Type B pancreatic cell (in vitro differentiated cells): ENCODE measurements at regions not wholly inside any gene's neighbourhood (a gene's known extent, or its start where the extent isn't known, plus 50 kb on each side); places are given as distances from the start of the nearest gene placed in this dataset.

Experiments used
- DNase-seq: peaks from one replicate; pipeline ENCODE4 v3.0.0; 2021; ENCODE audit warnings: mixed read lengths; ENCODE audit not compliant: unreplicated experiment; ENCODE audit errors: extremely low spot score
- H3K27ac Mint-ChIP-seq: 2 replicates; pipeline ENCODE4 v1.8.0; 2021; ENCODE audit warnings: mild to moderate bottlenecking, mixed read lengths
- H3K27me3 Mint-ChIP-seq: 2 replicates; pipeline ENCODE4 v1.8.0; 2021; ENCODE audit warnings: mixed read lengths
- H3K36me3 Mint-ChIP-seq: 2 replicates; pipeline ENCODE4 v1.8.0; 2021; ENCODE audit warnings: mixed read lengths
- H3K4me1 Mint-ChIP-seq: one replicate; pipeline ENCODE4 v1.8.0; 2021; ENCODE audit warnings: mixed read lengths; ENCODE audit not compliant: unreplicated experiment
- H3K4me3 Mint-ChIP-seq: 2 replicates; pipeline ENCODE4 v1.8.0; 2021; ENCODE audit warnings: mild to moderate bottlenecking, mixed read lengths
- H3K9me3 Mint-ChIP-seq: 2 replicates; pipeline ENCODE4 v1.8.0; 2021; ENCODE audit warnings: mixed read lengths
- CTCF ChIP-seq: fragments of 200-600 bp; sonication (generic); conservative IDR thresholded peaks from 2 replicates; pipeline ENCODE4 v1.5.0; 2021; ENCODE audit warnings: antibody characterized with exemption, mild to moderate bottlenecking

DNA sequence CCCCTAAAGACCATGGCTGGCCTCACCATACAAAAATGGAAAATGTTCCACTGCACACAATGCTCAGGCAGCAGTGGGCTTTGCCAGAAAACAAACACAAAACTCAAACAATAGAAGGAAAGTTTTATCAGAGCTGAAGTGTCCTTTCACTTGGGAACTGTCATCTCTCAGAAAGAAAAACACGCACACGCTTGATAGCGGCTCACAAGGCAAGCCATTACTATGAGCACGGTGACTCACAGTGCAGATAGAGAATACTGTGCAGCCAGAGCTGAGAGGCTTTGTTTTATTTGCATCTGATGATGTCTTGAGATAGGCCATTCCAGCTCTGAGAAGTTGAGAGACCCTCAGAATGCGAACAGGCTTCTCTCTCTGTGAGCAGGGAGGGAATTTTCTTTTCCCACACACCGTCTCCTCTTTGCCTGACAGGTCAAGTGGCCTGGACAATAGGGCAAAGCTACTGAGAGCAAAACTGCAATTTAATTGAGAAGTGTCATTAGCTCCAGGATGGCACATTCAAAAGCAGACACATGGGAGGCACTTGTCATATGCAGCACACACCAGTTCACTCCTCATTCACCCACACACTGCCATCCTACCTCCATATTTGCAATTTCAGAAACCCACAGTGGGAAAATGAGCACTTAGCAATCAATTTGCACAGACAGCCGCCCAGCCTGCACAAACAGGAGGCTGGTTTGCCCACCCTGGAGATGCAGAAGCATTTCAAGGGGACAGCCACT, 236.6 kb downstream of the SS18 start:
- no peaks in the 10 kb centered on the region for H3K36me3 Mint-ChIP-seq
- H3K4me1 Mint-ChIP-seq, result peaks cover 13% of the 10 kb centered on the region
- no peaks in the 10 kb centered on the region for H3K9me3 Mint-ChIP-seq

GRCh38 chr18:25843791-25844190, 246.6 kb downstream of the SS18 start:
- no peak for DNase-seq
- Mint-ChIP-seq H3K36me3 (no peaks in the 10 kb centered on the region), H3K27ac (no peak overlapping the region), H3K4me3 (no peak overlapping the region), H3K9me3 (no peaks in the 10 kb centered on the region), H3K4me1 (no peaks in the 10 kb centered on the region), H3K27me3 (peaks cover 11% of the 10 kb centered on the region)
- TF ChIP-seq CTCF, result no peak

More for the DNA sequence above, 236.6 kb downstream of the SS18 start:
- Mint-ChIP-seq H3K4me3 (no peak overlapping the region), H3K27ac (no peak overlapping the region), H3K27me3 (no peaks in the 10 kb centered on the region)
- TF ChIP-seq CTCF, result no peak
- DNase-seq, result no peak

- no peaks in the 10 kb centered on the region for H3K4me1 Mint-ChIP-seq
- no peaks in the 10 kb centered on the region for H3K9me3 Mint-ChIP-seq
- DNase-seq, result no peak
- H3K27me3 Mint-ChIP-seq, result peaks cover 13% of the 10 kb centered on the region
- no peak for TF ChIP-seq CTCF
- H3K27ac Mint-ChIP-seq, result no peak overlapping the region
- no peak overlapping the region for H3K4me3 Mint-ChIP-seq
- no peaks in the 10 kb centered on the region for H3K36me3 Mint-ChIP-seq
These were observed 247.7 kb downstream of the SS18 start for GRCh38 chr18:25842665-25843064.

DNA sequence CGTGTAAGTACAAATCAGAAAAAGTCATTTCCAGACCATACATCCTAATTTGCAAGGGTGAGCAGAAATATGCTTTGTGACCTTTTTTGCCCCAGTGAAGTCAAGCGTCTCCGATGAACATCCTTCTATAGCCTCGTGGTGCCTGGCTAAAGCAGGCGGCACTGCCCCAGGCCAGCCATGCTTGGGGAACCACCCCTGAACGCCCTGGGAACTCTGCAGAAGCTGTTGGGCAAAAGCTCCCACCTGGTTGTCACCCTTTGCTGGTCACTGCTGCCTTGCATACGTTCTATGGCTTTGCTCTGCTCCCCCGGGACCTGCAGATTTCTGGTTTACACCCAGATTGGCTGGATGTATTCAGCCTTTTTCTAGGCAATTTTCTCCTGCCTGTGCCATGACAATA, 256.4 kb downstream of the SS18 start:
- H3K27ac Mint-ChIP-seq, result no peak overlapping the region
- no peaks in the 10 kb centered on the region for H3K9me3 Mint-ChIP-seq
- no peak for TF ChIP-seq CTCF
- peaks cover 7% of the 10 kb centered on the region for H3K4me1 Mint-ChIP-seq
- no peak for DNase-seq
- H3K4me3 Mint-ChIP-seq, result no peak overlapping the region
- peaks cover 10% of the 10 kb centered on the region for H3K27me3 Mint-ChIP-seq
- no peaks in the 10 kb centered on the region for H3K36me3 Mint-ChIP-seq

DNA sequence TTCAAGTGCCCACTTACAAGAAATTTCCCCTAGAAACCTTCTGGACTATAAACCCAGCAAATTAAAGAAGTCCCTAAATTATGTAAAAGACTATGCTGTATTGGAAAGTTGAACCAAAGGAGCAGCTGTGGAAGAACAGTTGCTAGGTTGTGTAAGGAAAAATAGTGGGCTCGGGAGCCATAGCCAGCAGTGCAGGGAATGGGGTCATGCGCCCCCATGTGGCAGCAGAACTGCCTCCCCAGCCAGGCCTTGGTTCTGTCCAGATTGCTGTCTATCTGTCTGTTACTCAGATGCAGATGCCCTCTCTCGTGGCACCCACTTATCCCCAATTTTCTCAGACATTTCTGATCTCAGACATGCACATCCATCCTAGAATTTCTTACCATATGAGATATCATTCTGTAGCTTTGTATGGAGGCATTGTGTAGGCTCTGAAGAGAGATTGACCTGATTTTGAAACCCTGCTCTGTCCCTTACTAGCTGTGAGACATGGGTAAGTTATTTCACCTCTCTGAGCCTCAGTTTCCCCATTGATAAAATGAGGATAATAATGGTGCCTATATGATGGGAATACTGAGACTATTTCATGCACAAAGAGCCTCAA, 258.3 kb downstream of the SS18 start:
- no peak overlapping the region for H3K4me3 Mint-ChIP-seq
- H3K36me3 Mint-ChIP-seq, result no peaks in the 10 kb centered on the region
- H3K27me3 Mint-ChIP-seq, result peaks cover 6% of the 10 kb centered on the region
- peak; percentile 87 for TF ChIP-seq CTCF
- no peak overlapping the region for H3K27ac Mint-ChIP-seq
- DNase-seq, result no peak
- H3K4me1 Mint-ChIP-seq, result peaks cover 24% of the 10 kb centered on the region
- no peaks in the 10 kb centered on the region for H3K9me3 Mint-ChIP-seq
